ENCODE measurements at regions not wholly inside any gene's neighbourhood (a gene's known extent, or its start where the extent isn't known, plus 50 kb on each side); places are given as distances from the start of the nearest gene placed in this dataset.

GRCh38 chr2:60092781-60093180 is 460.7 kb downstream of the BCL11A start:
- TF ChIP-seq GATA3 (IDR thresholded peaks at IDR 0.05; ENCODE audit: low read depth, low read length) (no peak), GATA2 (IDR thresholded peaks at IDR 0.05; ENCODE audit: low read depth, low read length) (no peak)
